Right lobe of liver (tissue), 6 donors: ENCODE measurements at regions not wholly inside any gene's neighbourhood (a gene's known extent, or its start where the extent isn't known, plus 50 kb on each side); places are given as distances from the start of the nearest gene placed in this dataset.

Experiments used
- ATAC-seq, 4 donors: fragments of 200-7000 bp; cut with Tn5 transposase; one replicate each; pipeline ENCODE4 v1.9.1; 2020; ENCODE audit warnings: mild to moderate bottlenecking in 4 of 4, moderate library complexity in 4 of 4
- DNase-seq, 3 donors: peaks; one replicate each; pipeline ENCODE4 v3.0.0-alpha.2; 2020
- H3K27ac ChIP-seq, 3 donors: fragments of 200-600 bp; one replicate each; pipeline ENCODE4 v1.8.0; 2022
- H3K27me3 ChIP-seq, 2 donors: fragments of 200-600 bp; one replicate each; pipeline ENCODE4 v1.8.0; 2022
- H3K36me3 ChIP-seq, 4 donors: fragments of 200-600 bp; sonication (generic) in 1 of 4; one replicate each; pipeline versions ENCODE4 v1.5.1 to v1.8.0; 2017 to 2022; ENCODE audit warnings: control low read depth in 1 of 4
- H3K4me1 ChIP-seq, 4 donors: fragments of 200-600 bp; sonication (generic) in 1 of 4; one replicate each; pipeline versions ENCODE4 v1.5.1 to v1.8.0; 2017 to 2022; ENCODE audit warnings: control low read depth in 1 of 4
- H3K4me3 ChIP-seq, 3 donors: fragments of 200-600 bp; one replicate each; pipeline ENCODE4 v1.8.0; 2022
- H3K9me3 ChIP-seq, 4 donors: fragments of 200-600 bp; sonication (generic) in 1 of 4; one replicate each; pipeline versions ENCODE4 v1.5.1 to v1.8.0; 2017 to 2022; ENCODE audit warnings: control low read depth in 1 of 4
- CTCF ChIP-seq, 4 donors: fragments of 200-600 bp in 3 of 4; fragments of 450-650 bp in 1 of 4; IDR thresholded peaks; one replicate each; pipeline versions ENCODE4 v1.5.1 to v1.8.0; 2016 to 2022; ENCODE audit warnings: antibody characterized with exemption in 4 of 4, mild to moderate bottlenecking in 2 of 4
- POLR2A ChIP-seq: fragments of 450-650 bp; IDR thresholded peaks from one replicate; pipeline ENCODE4 v1.6.1; 2017; ENCODE audit warnings: antibody characterized with exemption, mild to moderate bottlenecking
- WGBS: methylation state at CpG from one replicate; pipeline ENCODE4 v1.1.6; 2018; ENCODE audit warnings: low coverage, low lambda C conversion rate; ENCODE audit not compliant: insufficient coverage; ENCODE audit errors: missing lambda C conversion rate; 5-methylcytosine and 5-hydroxymethylcytosine counted together
- intact Hi-C, 2 donors: fragments of 100-400 bp; cut with DNase I; formaldehyde crosslinking; loops; one replicate each; pipeline versions ENCODE4 v1.11.2 to v1.14.1; 2022
- donor health status: DM: no; HTN: yes; CAD: no.
- donor health status: DM: no; HTN: no; CAD: no.
- donor health status: DM: no; HTN: no; CAD: no.
- donor health status: DM: no; HTN: yes; CAD: no.
- donor health status: DM: no; HTN: yes; CAD: no.

- Histone ChIP-seq H3K9me3 (no peaks in the 10 kb centered on the region), H3K4me1 (no peaks in the 10 kb centered on the region), H3K27ac (no peak overlapping the region), H3K36me3 (no peaks in the 10 kb centered on the region), H3K27me3 (no peaks in the 10 kb centered on the region), H3K4me3 (no peak overlapping the region)
- TF ChIP-seq POLR2A (no peak), CTCF (IDR thresholded peaks at IDR 0.05) (no peak)
- 54% methylated on average over 11 of the region's 14 CpGs for WGBS
- ATAC-seq (no peak), DNase-seq (no peak)
- intact Hi-C loops, result no loop called here
These were observed 407.0 kb downstream of the ZNF536 start for GRCh38 chr19:30778961-30779715.

GRCh38 chr19:30778061-30778460 is 405.9 kb downstream of the ZNF536 start:
- Histone ChIP-seq H3K4me3 (no peak overlapping the region), H3K27ac (no peak overlapping the region), H3K9me3 (no peaks in the 10 kb centered on the region), H3K4me1 (no peaks in the 10 kb centered on the region), H3K36me3 (no peaks in the 10 kb centered on the region), H3K27me3 (no peaks in the 10 kb centered on the region)
- 57% methylated on average over 1 of the region's 2 CpGs for WGBS
- intact Hi-C loops, result no loop called here
- DNase-seq, result no peak
- no peak for ATAC-seq
- TF ChIP-seq POLR2A (no peak), CTCF (IDR thresholded peaks at IDR 0.05) (no peak)

- WGBS, result 40% methylated on average over 4 of the region's 4 CpGs
- no peaks in the 10 kb centered on the region for H3K9me3 ChIP-seq
- intact Hi-C loops, result no loop called here
- H3K4me1 ChIP-seq, result no peaks in the 10 kb centered on the region
- no peaks in the 10 kb centered on the region for H3K36me3 ChIP-seq
- no peak for TF ChIP-seq POLR2A
- no peak for TF ChIP-seq CTCF (IDR thresholded peaks at IDR 0.05)
- H3K4me3 ChIP-seq, result no peak overlapping the region
- DNase-seq (no peak), ATAC-seq (no peak)
- H3K27me3 ChIP-seq, result no peaks in the 10 kb centered on the region
- no peak overlapping the region for H3K27ac ChIP-seq
These were observed 403.8 kb downstream of the ZNF536 start for GRCh38 chr19:30775956-30776355.

- DNase-seq (no peak), ATAC-seq (no peak)
- Histone ChIP-seq H3K27ac (no peak overlapping the region), H3K4me3 (no peak overlapping the region), H3K4me1 (no peaks in the 10 kb centered on the region), H3K27me3 (no peaks in the 10 kb centered on the region), H3K36me3 (no peaks in the 10 kb centered on the region), H3K9me3 (no peaks in the 10 kb centered on the region)
- intact Hi-C loops, result no loop called here
- no peak for TF ChIP-seq POLR2A
- no peak for TF ChIP-seq CTCF (IDR thresholded peaks at IDR 0.05)
- WGBS, result 30% methylated on average over 3 of the region's 3 CpGs
These were observed 402.1 kb downstream of the ZNF536 start for GRCh38 chr19:30774252-30774766.
